ENCODE measurements at regions not wholly inside any gene's neighbourhood (a gene's known extent, or its start where the extent isn't known, plus 50 kb on each side); places are given as distances from the start of the nearest gene placed in this dataset.

GRCh38 chr1:170457325-170458050, 74.5 kb upstream of the GORAB start:
- DNase-seq (ENCODE audit: low read depth in 2 of 3, low spot score in 1 of 3): peak in 1 of 3 donors; percentile 2

GRCh38 chr1:170460001-170460400, 72.0 kb upstream of the GORAB start:
- no peak for DNase-seq (ENCODE audit: low read depth in 2 of 3, low spot score in 1 of 3)

- DNase-seq (ENCODE audit: low read depth in 2 of 3, low spot score in 1 of 3): no peak
These were observed 71.4 kb upstream of the GORAB start for GRCh38 chr1:170460414-170461155.

- DNase-seq (ENCODE audit: low read depth in 2 of 3, low spot score in 1 of 3): no peak
These were observed 70.6 kb upstream of the GORAB start for GRCh38 chr1:170461291-170461747.

- no peak for DNase-seq (ENCODE audit: low read depth in 2 of 3, low spot score in 1 of 3)
These were observed 70.1 kb upstream of the GORAB start for GRCh38 chr1:170461762-170462384.

GRCh38 chr1:170470121-170470520, 61.8 kb upstream of the GORAB start:
- DNase-seq (ENCODE audit: low read depth in 2 of 3, low spot score in 1 of 3): no peak

DNA sequence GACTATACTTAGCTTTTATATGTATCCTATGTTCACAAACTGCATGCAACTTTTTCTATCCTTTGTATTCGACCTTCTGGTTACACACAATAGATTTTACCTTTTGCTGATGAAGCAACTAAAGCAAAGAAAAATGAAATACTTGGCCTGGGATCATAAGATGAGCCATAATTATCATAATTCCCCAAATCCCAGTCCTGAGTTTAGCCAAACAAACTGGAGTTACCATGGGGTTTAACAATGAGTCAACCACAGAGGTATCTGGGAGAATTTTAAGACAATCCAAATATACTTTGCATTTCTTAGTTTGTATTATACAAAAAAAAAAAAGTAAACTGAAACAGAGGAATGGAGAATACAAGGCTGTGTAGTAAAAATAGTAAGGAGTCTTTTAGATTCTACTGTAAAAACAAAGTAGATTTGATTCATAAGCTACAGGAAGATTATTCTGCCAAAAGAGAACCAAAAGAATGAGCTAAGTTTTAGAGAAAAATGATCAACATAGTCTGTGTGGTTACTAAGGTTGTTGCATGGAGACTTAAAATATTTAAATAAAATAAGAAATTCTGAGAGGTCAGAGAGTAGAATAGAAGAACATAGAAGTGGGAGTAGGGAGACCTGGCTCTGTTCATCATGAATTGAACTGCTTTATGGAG, 60.4 kb upstream of the GORAB start:
- DNase-seq (ENCODE audit: low read depth in 2 of 3, low spot score in 1 of 3): no peak

- DNase-seq (ENCODE audit: low read depth in 2 of 3, low spot score in 1 of 3): no peak
These were observed 51.0 kb upstream of the GORAB start for GRCh38 chr1:170481000-170481399.
